Liver (tissue), 2 donors: ENCODE measurements at regions not wholly inside any gene's neighbourhood (a gene's known extent, or its start where the extent isn't known, plus 50 kb on each side); places are given as distances from the start of the nearest gene placed in this dataset.

Source experiments
- EGR1 ChIP-seq, 2 donors: IDR thresholded peaks; 2 replicates each; pipeline ENCODE4 v1.6.1; 2016 to 2018; ENCODE audit warnings: antibody characterized with exemption in 2 of 2, low read depth in 2 of 2
- FOXA1 ChIP-seq: IDR thresholded peaks from 2 replicates; pipeline ENCODE4 v1.6.1; 2016; ENCODE audit warnings: antibody characterized with exemption
- RAD21 ChIP-seq, 2 donors: IDR thresholded peaks; 2 replicates each; pipeline ENCODE4 v1.6.1; 2016; ENCODE audit warnings: antibody characterized with exemption in 2 of 2, mild to moderate bottlenecking in 2 of 2
- TF ChIP-seq, protein P1 (sequence below): IDR thresholded peaks from 2 replicates; pipeline ENCODE4 v1.6.1; 2016; ENCODE audit warnings: antibody characterized with exemption
- donor health status: healthy.

DNA sequence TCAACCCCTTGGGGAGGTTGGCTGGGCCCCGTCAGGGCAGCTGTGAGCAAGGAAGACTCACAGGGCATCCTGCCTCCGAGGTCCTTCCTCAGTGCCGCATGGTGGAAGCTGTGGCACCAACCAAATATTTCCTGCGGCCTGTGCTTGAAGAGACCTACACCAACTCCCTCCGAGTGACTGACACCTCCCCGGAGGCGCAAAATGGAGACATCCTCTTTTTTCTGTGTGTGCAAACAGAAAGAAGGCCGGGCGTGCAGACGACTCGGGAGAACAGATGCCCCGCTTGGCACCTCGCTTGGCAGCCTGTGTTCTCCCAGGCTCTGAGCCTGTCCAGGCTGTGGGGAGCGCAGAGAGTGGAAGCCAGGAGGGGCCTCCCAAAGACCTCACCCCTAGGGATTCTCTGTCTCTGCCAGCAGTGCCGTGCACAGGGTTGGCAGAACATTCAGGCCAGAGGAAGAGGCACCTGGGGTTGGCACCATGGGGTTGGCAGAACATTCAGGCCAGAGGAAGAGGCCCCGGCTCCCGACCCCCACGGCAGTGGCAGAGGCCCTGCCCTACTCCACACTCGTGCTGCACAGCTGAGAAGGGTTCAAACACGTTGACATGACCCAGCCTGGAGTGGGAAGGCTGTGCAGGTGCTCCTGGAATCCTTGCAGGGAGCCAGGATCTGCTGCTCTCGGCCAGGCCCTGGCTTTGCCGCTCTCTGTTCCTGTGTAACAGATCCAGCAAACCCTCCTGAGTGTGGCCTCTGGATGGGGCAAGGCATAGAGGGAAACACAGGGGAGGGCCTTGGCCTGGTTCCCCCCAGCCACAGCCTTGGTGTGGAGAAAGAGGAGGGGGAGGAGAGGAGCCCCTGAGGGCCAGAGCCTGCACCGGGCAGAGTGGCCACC, 805.5 kb downstream of the BRD1 start:
- TF ChIP-seq, protein P1, sequence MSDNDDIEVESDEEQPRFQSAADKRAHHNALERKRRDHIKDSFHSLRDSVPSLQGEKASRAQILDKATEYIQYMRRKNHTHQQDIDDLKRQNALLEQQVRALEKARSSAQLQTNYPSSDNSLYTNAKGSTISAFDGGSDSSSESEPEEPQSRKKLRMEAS = no peak
- TF ChIP-seq RAD21 (IDR thresholded peaks at IDR 0.05) (no peak), EGR1 (IDR thresholded peaks at IDR 0.05; ENCODE audit: low read depth in 2 of 2) (no peak), FOXA1 (no peak)
